Dermis blood vessel endothelial cell (primary cell): ENCODE measurements at regions not wholly inside any gene's neighbourhood (a gene's known extent, or its start where the extent isn't known, plus 50 kb on each side); places are given as distances from the start of the nearest gene placed in this dataset.

ENCODE experiments used
- DNase-seq: peaks from one replicate; pipeline ENCODE4 v3.0.0; 2010

DNA sequence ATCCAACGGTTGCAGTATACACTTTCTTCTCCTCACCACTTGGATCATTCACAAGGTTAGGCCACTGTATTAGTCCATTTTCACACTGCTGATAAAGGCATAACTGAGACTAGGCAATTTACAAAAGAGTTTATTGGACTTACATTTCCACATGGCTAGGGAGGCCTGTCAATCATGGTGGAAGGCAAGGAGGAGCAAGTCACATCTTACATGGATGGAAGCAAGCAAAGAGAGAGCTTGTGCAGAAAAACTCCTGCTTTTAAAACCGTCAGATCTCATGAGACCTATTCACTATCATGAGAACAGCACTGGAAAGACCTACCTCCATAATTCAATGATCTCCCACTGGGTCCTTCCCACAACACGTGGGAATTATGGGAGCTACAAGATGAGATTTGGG is 81.8 kb upstream of the DAP start:
- DNase-seq, result no peak

DNA sequence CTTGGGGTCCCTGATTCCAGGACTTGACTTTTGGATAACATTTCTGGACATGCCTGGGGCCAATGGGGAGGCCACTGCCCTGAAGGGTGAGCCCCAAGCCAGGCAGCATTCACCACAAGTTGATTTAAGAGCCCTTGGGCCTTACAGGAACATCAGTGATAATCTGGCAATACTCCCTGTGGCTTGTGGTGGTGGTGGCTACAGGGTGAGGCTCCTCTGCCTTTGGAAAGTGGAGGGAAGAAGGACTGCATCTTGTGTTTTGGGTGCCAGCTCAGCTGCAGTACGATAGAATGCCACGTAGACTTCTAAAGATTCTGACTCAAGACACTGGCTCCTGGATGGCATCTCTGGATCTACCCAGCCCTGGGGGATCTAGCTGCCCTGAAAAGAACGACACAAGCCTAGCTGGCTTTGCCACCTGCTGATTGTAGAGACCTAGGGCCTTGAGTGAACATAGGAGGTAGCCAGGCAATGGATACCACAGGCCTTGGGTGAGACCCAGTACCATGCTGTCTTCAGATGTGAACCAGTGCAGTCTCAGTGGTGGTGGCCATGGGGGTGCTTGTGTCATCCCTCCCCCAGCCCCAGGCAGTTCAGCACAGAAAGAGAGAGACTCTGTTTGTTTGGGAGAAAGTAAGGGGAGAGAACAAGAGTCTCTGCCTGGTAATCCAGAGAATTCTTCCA is 79.0 kb upstream of the DAP start:
- DNase-seq, result no peak

DNA sequence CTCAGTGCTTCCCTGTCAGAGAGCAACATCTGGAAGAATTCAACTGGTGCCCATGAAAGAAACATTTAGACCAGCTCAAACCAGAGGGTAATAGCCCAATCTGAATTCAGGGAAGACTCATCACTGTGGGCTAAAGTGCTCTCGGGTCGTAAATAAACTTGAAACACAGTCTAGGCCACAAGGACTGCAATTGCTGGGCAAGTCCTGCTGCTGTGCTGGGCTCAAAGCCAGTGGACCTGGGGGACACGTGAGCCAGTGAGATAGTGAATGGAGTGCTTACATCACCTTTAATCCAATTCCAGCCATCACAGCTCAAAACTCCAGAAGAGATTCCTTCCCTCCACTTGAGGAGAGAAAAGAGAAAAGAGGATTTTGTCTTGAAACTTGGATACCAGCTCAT is 78.1 kb upstream of the DAP start:
- no peak for DNase-seq

DNA sequence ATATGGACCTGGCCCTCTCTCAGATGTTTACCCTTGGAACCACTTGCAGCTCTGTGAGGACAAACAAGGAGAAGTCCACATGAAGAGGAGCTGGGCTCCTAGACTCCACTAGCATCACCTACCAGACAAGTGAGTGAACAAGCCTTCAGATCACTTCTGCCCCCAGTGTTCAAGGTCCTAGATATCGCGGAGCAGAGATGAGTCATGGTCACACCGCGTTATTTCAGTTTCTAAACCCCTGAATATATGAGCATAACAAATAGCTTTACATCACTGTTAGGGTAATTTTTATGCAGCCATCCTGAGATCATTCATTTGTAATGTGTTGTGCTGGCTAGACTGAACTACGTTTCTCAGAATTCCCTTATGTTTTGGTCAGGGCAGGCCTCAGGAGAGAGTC is 77.0 kb upstream of the DAP start:
- no peak for DNase-seq

DNA sequence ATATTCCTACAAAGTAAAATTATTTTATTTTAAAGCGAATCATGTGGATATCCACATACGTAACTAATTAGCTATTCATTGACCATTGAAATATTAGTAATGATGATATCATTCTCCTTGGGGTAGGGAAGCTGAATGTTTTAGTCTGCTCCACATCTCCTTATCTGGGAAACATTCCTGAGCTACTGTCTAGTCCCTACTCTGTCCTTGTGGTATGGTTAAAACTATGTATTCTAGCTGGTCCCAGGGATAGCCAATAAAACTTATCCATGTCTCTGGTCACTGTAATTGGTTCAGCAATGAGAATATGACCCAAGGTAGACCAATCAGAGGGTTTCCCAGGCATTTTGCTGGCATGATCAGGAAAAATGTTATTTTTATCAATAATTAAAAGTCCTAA is 76.0 kb upstream of the DAP start:
- no peak for DNase-seq

DNA sequence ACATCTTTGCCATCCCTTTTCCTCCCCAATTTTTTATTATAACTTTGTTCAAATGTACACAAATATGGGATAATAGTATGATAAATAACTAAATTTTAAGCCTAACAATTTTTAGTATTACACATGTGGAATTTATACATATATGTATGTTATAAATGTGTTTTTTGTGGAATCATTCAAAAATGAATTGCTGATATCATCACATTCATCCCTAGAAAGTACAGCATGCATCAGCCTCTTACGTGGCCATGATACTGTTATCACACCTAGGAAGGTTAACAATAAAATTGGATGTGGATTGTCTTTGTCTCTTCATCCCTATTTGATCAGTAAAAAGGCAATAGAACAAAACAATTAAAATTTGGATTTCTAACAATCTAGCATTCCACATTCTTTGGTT is 73.7 kb upstream of the DAP start:
- DNase-seq, result no peak

DNA sequence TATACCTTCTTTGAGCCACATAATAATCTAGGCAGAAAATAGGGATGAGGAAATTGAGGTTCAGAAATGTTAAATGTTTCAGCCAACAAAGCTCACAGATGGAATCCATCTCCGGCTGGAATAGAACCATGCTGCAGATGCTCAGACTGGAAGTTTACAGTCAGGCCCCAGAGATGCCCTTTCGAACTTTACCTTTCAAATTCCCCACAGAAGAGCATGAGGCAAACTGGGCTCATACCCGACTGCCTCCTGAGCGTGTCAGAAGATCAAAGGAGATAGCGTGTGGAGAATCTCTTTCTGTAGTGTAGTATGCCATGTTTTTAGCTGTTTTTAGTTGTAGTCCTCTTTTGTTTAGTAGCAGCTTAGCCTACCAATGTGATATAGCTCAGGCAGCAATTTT is 72.0 kb upstream of the DAP start:
- DNase-seq, result no peak

DNA sequence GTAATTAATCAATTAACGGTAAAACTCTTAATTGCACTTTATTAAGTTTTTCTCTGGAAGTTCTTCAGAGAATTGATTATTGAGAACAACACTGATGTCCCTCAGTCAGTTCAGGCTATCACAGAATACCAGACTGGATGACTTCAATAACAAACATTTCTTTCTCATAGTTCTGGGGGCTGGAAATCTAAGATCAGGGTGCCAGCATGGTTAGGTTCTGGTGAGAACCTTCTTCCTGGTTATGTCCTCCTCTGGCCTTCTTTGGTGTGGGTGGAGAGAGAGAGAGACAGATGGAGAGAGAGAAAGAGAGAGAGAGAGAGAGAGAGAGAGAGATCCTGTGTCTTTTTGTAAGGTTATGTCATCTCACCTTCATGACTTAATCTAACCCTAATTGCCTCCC is 71.4 kb upstream of the DAP start:
- no peak for DNase-seq

DNA sequence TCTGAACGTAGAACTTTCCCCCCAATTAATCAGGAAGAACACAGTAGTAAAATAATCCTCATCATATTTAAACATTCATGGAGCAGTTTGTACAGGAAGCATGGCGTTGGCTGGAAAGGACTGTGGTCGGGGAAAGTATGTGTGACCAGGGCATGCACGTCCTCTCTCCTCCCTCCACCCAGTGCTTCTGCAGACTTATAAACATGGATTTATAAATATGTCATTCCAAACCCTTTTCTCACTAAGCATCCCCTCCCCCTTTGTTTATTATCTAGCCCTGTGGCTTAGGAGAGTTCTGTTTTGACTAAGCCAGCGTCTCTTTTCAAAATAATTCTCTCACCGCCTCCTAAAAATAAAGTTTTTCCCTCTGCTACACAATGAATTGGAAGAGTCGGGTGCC is 70.4 kb upstream of the DAP start:
- no peak for DNase-seq

DNA sequence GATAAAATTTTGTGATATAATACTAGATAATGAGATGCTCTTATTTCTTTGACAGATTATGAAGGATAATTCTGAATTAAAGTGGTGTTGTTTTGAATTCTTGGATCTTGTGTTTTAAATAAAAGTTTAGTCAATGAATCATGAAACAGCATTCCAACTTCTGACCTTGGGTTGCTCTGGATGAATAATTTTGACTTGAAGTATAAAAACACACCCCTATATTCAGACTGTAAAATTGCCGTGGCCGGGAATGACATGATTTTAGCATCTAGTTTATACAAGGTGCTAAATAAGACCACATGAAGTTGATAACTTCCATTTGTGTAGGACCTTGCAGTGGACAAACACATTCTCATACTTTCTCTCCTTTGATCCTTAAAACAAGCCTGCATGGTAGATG is 67.2 kb upstream of the DAP start:
- DNase-seq, result no peak

DNA sequence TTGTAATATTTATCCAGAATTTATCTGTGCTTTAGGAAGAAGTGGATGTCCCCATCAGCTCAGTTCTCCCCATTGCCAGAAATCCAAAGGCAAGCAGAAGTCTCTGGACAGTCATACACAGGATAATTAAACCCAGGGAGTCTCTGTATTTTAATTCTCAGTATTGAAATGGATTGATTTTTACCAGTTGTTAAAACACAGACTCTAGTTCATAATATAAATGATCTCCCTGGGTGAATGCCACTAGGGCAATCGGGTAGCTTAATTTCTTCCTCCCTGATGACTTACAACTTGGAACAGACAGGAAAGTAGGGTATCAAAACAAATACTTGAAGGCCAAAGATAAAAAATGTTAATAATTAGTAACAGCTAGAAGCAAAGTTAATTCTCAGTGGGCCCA is 66.5 kb upstream of the DAP start:
- DNase-seq, result no peak

DNA sequence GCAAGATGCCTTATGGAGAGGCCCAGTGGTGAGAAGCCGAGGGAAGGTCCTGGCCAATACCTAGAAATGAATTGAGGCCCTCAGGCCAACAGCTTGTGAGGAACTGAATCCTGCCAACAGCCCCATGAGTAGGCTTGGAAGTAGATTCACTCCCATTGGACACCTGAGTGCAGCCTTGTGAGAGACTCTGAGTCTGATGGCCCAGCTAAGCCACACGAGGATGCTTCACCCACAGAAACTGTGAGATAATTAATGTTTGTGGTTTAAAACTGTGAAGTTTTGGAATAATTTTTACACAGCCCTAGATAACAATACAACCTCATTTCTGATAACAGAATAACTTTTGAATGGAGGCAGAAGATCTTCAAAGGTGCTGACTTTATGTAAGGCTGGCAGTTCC is 65.9 kb upstream of the DAP start:
- DNase-seq, result no peak

DNA sequence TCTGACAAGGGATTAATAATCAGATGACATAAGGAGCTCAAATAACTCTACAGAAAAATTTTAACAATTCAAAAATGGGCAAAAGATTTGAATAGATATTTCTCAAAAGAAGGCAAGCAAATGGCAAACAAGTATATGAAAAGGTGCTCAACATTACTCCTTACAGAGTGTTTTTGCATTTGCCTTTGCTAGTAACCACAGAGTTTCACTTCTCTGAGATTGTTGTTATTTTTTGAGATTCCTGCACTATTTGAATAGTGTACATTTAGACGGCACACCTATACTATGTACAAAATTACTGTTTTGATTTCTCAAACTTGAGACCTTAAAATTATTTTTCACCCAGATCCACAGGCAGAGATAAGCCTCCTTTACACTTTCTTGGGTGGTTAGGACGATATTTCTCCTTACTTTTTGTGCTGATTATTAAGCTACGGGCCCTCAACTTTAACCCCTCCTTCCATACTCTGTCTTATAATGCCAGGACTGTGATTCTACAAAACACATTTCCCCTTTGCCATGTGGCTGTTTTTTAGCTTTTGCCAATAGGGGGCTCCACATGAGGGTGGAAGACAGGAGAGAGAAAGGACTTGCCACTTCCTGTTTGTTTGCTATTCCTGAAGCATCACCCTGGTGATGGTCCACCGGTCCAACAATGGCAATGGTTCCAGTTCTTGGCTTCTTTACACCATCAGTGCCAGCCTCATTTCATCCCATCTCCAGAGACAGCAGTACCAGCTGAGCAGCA is 65.0 kb upstream of the DAP start:
- no peak for DNase-seq

DNA sequence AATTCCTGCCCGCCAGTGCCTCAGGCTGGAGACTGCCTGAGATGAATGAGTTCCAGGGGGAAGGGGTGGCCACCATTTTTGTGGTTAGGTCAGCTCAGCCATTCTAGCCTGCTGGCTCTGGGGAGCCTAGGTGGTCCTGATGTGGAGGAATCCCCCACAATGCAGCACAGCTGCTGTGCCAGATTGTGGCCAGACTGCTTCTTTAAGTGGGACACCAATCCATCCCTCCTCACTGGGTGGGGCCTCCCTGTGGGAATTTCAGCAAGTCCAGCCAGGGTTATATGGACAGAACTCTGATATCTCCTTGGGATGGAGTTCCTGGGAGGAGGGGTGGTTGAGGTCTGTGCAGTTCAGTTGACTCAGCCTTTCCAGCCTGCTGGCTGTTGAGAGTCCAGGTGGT is 51.2 kb upstream of the DAP start:
- no peak for DNase-seq
